ENCODE measurements at regions not wholly inside any gene's neighbourhood (a gene's known extent, or its start where the extent isn't known, plus 50 kb on each side); places are given as distances from the start of the nearest gene placed in this dataset.

GRCh38 chr1:87227651-87228050, 101.0 kb upstream of the LMO4 start:
- H3K27ac ChIP-seq (ENCODE audit: low read depth in 1 of 2, low read length in 1 of 2), result no peak overlapping the region
- H3K9me3 ChIP-seq (ENCODE audit: control insufficient read depth in 4 of 4, insufficient read depth in 3 of 4, low read length in 3 of 4), result no peaks in the 10 kb centered on the region
- ATAC-seq (ENCODE audit: insufficient read depth, low FRiP score) (no peak), DNase-seq (no peak)
- H3K36me3 ChIP-seq (ENCODE audit: control insufficient read depth in 4 of 4, insufficient read depth in 4 of 4, low read length in 4 of 4), result no peaks in the 10 kb centered on the region
- no peak overlapping the region for H3K9ac ChIP-seq (ENCODE audit: insufficient read depth in 1 of 2, low read length in 2 of 2)
- no peak overlapping the region for H3K4me3 ChIP-seq
- no peaks in the 10 kb centered on the region for H3K27me3 ChIP-seq (ENCODE audit: control insufficient read depth in 3 of 3, insufficient read depth in 3 of 3, low read length in 2 of 3)
- TF ChIP-seq CTCF (IDR thresholded peaks at IDR 0.05; ENCODE audit: control extremely low read depth, extremely low read depth), result no peak
- WGBS, 2 donors, result 89 to 96% methylated on average over 3 of the region's 3 CpGs
- peaks cover 0 to 11% (median 6%) of the 10 kb centered on the region in 5 donors for H3K4me1 ChIP-seq (ENCODE audit: control insufficient read depth in 5 of 5, insufficient read depth in 5 of 5, low read length in 5 of 5)

GRCh38 chr1:87230501-87230900, 98.2 kb upstream of the LMO4 start:
- no peak for TF ChIP-seq CTCF (IDR thresholded peaks at IDR 0.05; ENCODE audit: control extremely low read depth, extremely low read depth)
- Histone ChIP-seq H3K27ac (ENCODE audit: low read depth in 1 of 2, low read length in 1 of 2) (no peak overlapping the region), H3K9ac (ENCODE audit: insufficient read depth in 1 of 2, low read length in 2 of 2) (no peak overlapping the region), H3K9me3 (ENCODE audit: control insufficient read depth in 4 of 4, insufficient read depth in 3 of 4, low read length in 3 of 4) (no peaks in the 10 kb centered on the region), H3K36me3 (ENCODE audit: control insufficient read depth in 4 of 4, insufficient read depth in 4 of 4, low read length in 4 of 4) (no peaks in the 10 kb centered on the region), H3K4me3 (no peak overlapping the region), H3K27me3 (ENCODE audit: control insufficient read depth in 3 of 3, insufficient read depth in 3 of 3, low read length in 2 of 3) (no peaks in the 10 kb centered on the region), H3K4me1 (ENCODE audit: control insufficient read depth in 5 of 5, insufficient read depth in 5 of 5, low read length in 5 of 5) (peaks cover 0 to 11% (median 6%) of the 10 kb centered on the region in 5 donors)
- WGBS, 2 donors, result 90 to 95% methylated on average over 2 of the region's 2 CpGs
- DNase-seq (no peak), ATAC-seq (ENCODE audit: insufficient read depth, low FRiP score) (no peak)

DNA sequence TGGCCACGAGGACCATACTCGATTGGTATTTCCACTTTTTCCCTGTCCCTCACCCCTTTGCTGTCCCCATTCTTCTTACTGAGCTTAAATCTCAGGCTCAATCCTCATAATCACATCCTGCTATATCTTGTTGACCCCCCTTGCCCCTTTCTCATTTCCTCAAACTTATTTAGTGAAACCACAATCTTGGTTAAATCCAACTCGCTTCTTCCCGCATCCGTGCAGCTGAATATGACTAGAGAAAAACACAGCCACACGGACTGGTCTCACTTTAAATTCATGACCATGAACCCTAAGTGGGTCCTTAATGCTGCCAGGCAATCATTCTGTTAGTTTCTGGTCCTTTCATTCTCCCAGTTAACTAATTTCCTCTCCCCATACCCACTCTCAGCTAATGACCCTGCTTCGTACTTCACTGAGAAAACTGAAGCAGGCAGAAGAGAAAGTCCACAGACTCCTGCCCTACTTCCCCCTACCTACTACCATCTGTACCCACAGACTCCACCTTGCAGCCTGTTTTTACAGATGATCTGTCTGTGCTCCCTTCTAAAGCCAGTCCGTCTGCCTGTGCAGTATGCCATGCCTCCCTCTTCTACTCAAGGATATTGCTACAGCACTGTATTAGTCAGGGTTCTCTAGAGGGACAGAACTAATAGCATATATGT, 96.8 kb upstream of the LMO4 start:
- ATAC-seq (ENCODE audit: insufficient read depth, low FRiP score) (no peak), DNase-seq (no peak)
- H3K27ac ChIP-seq (ENCODE audit: low read depth in 1 of 2, low read length in 1 of 2), result no peak overlapping the region
- no peaks in the 10 kb centered on the region for H3K36me3 ChIP-seq (ENCODE audit: control insufficient read depth in 4 of 4, insufficient read depth in 4 of 4, low read length in 4 of 4)
- no peak overlapping the region for H3K9ac ChIP-seq (ENCODE audit: insufficient read depth in 1 of 2, low read length in 2 of 2)
- H3K4me1 ChIP-seq (ENCODE audit: control insufficient read depth in 5 of 5, insufficient read depth in 5 of 5, low read length in 5 of 5), result peaks cover 0 to under 1% (median 0%) of the 10 kb centered on the region in 5 donors
- no peaks in the 10 kb centered on the region for H3K27me3 ChIP-seq (ENCODE audit: control insufficient read depth in 3 of 3, insufficient read depth in 3 of 3, low read length in 2 of 3)
- no peak for TF ChIP-seq CTCF (IDR thresholded peaks at IDR 0.05; ENCODE audit: control extremely low read depth, extremely low read depth)
- no peak overlapping the region for H3K4me3 ChIP-seq
- no peaks in the 10 kb centered on the region for H3K9me3 ChIP-seq (ENCODE audit: control insufficient read depth in 4 of 4, insufficient read depth in 3 of 4, low read length in 3 of 4)
- 41 to 70% methylated on average over 8 of the region's 8 CpGs for WGBS, 2 donors

GRCh38 chr1:87236585-87236984, 92.1 kb upstream of the LMO4 start:
- Histone ChIP-seq H3K9ac (ENCODE audit: insufficient read depth in 1 of 2, low read length in 2 of 2) (no peak overlapping the region), H3K9me3 (ENCODE audit: control insufficient read depth in 4 of 4, insufficient read depth in 3 of 4, low read length in 3 of 4) (no peaks in the 10 kb centered on the region), H3K4me1 (ENCODE audit: control insufficient read depth in 5 of 5, insufficient read depth in 5 of 5, low read length in 5 of 5) (no peaks in the 10 kb centered on the region), H3K27me3 (ENCODE audit: control insufficient read depth in 3 of 3, insufficient read depth in 3 of 3, low read length in 2 of 3) (no peaks in the 10 kb centered on the region), H3K4me3 (no peak overlapping the region), H3K27ac (ENCODE audit: low read depth in 1 of 2, low read length in 1 of 2) (no peak overlapping the region), H3K36me3 (ENCODE audit: control insufficient read depth in 4 of 4, insufficient read depth in 4 of 4, low read length in 4 of 4) (no peaks in the 10 kb centered on the region)
- 83 to 95% methylated on average over 2 of the region's 2 CpGs for WGBS, 2 donors
- ATAC-seq (ENCODE audit: insufficient read depth, low FRiP score) (no peak), DNase-seq (no peak)
- no peak for TF ChIP-seq CTCF (IDR thresholded peaks at IDR 0.05; ENCODE audit: control extremely low read depth, extremely low read depth)

All from lung (tissue), 11 donors.